ENCODE measurements at regions not wholly inside any gene's neighbourhood (a gene's known extent, or its start where the extent isn't known, plus 50 kb on each side); places are given as distances from the start of the nearest gene placed in this dataset.

GRCh38 chr16:86876499-86876898, 298.1 kb downstream of the FOXL1 start:
- TF ChIP-seq EZH2 (IDR thresholded peaks at IDR 0.05; ENCODE audit: insufficient read depth, poor library complexity, severe bottlenecking) (no peak), EZH2phosphoT487 (IDR thresholded peaks at IDR 0.05; ENCODE audit: insufficient read depth, low read depth) (no peak)

Data from GM23248 (cell line).